HG03097 (cell line): ENCODE measurements at regions not wholly inside any gene's neighbourhood (a gene's known extent, or its start where the extent isn't known, plus 50 kb on each side); places are given as distances from the start of the nearest gene placed in this dataset.

ENCODE experiments used
- ATAC-seq: cut with Tn5 transposase; IDR thresholded peaks from one replicate; pipeline ENCODE4 v1.9.1; 2021; ENCODE audit not compliant: unreplicated experiment, low FRiP score

- no peak for ATAC-seq
Observed at GRCh38 chr4:54933579-54933978, 191.8 kb downstream of the KDR start.

- no peak for ATAC-seq
Observed at GRCh38 chr4:54930226-54930625, 195.2 kb downstream of the KDR start.

- ATAC-seq: no peak
Observed at GRCh38 chr4:54929459-54929858, 195.9 kb downstream of the KDR start.

- no peak for ATAC-seq
Observed at GRCh38 chr4:54924891-54925290, 200.5 kb downstream of the KDR start.

- ATAC-seq: no peak
Observed at GRCh38 chr4:54915276-54915675, 210.1 kb downstream of the KDR start.

- ATAC-seq: no peak
Observed at GRCh38 chr4:54914781-54915180, 210.6 kb downstream of the KDR start.

- ATAC-seq: no peak
Observed at GRCh38 chr4:54913751-54914526, 211.5 kb downstream of the KDR start.

GRCh38 chr4:54912155-54912554 lies 213.2 kb downstream of the KDR start:
- no peak for ATAC-seq

- peak; percentile 83 for ATAC-seq
Observed at GRCh38 chr4:54909961-54910360, 215.4 kb downstream of the KDR start.

- peak; percentile 71 for ATAC-seq
Observed at GRCh38 chr4:54908763-54909162, 216.6 kb downstream of the KDR start.

- no peak for ATAC-seq
Observed at GRCh38 chr4:54904953-54905352, 220.4 kb downstream of the KDR start.

- no peak for ATAC-seq
Observed at GRCh38 chr4:54902976-54903375, 222.4 kb downstream of the KDR start.

- ATAC-seq: no peak
Observed at GRCh38 chr4:54902271-54902670, 223.1 kb downstream of the KDR start.

- ATAC-seq: no peak
Observed at GRCh38 chr4:54901202-54901601, 224.2 kb downstream of the KDR start.

- ATAC-seq: no peak
Observed at GRCh38 chr4:54898656-54899340, 226.6 kb downstream of the KDR start.

GRCh38 chr4:54898056-54898562 lies 227.3 kb downstream of the KDR start:
- ATAC-seq: no peak

- no peak for ATAC-seq
Observed at GRCh38 chr4:54897590-54897989, 227.8 kb downstream of the KDR start.

GRCh38 chr4:54882616-54883015 lies 224.9 kb downstream of the KIT start:
- ATAC-seq: no peak

- ATAC-seq: no peak
Observed at GRCh38 chr4:54879576-54879975, 221.8 kb downstream of the KIT start.

GRCh38 chr4:54877006-54877405 lies 219.2 kb downstream of the KIT start:
- ATAC-seq: no peak

- no peak for ATAC-seq
Observed at GRCh38 chr4:54872261-54872660, 214.5 kb downstream of the KIT start.
